Neural cell (in vitro differentiated cells): ENCODE measurements at regions not wholly inside any gene's neighbourhood (a gene's known extent, or its start where the extent isn't known, plus 50 kb on each side); places are given as distances from the start of the nearest gene placed in this dataset.

Experiments
- H2AFZ ChIP-seq: fragments of 200-600, 300-800 bp; sonication (generic), shearing (Covaris generic); 2 replicates; pipeline ENCODE4 v1.6.0; 2014; ENCODE audit warnings: low read depth, mild to moderate bottlenecking, antibody characterized with exemption, low read length, moderate library complexity
- H3F3A ChIP-seq: fragments of 200-600 bp; shearing (Covaris generic); 2 replicates; pipeline ENCODE4 v1.6.1; 2016; ENCODE audit warnings: mild to moderate bottlenecking, moderate library complexity, mixed read lengths, antibody characterized with exemption, low read length; ENCODE audit not compliant: insufficient read depth, poor library complexity, severe bottlenecking
- H3K27ac ChIP-seq: fragments of 200-600, 300-800 bp; sonication (generic), shearing (Covaris generic); 2 replicates; pipeline ENCODE4 v1.5.1; 2014; ENCODE audit warnings: mild to moderate bottlenecking, low read length, moderate library complexity
- H3K27me3 ChIP-seq: fragments of 300-800, 200-600 bp; sonication (generic), shearing (Covaris generic); 2 replicates; pipeline ENCODE4 v1.6.0; 2014; ENCODE audit warnings: mild to moderate bottlenecking, low read depth, low read length, moderate library complexity; ENCODE audit not compliant: insufficient read depth
- H3K36me3 ChIP-seq: fragments of 300-800, 200-600 bp; sonication (generic), shearing (Covaris generic); 2 replicates; pipeline ENCODE4 v1.5.1; 2014; ENCODE audit warnings: mild to moderate bottlenecking, antibody characterized with exemption, low read length, moderate library complexity; ENCODE audit not compliant: insufficient read depth
- H3K4me2 ChIP-seq: fragments of 300-800, 200-600 bp; sonication (generic), shearing (Covaris generic); 2 replicates; pipeline ENCODE4 v1.6.0; 2014; ENCODE audit warnings: mild to moderate bottlenecking, low read length
- H3K4me3 ChIP-seq: fragments of 300-800, 200-600 bp; sonication (generic), shearing (Covaris generic); 2 replicates; pipeline ENCODE4 v1.5.1; 2014; ENCODE audit warnings: mild to moderate bottlenecking, low read length, moderate library complexity
- H3K79me2 ChIP-seq: fragments of 200-600 bp; shearing (Covaris generic); replicated peaks from 2 replicates; pipeline ENCODE4 v1.6.0; 2014; ENCODE audit warnings: mild to moderate bottlenecking, low read length, moderate library complexity; ENCODE audit not compliant: insufficient read depth
- H3K9ac ChIP-seq: fragments of 300-800, 200-600 bp; sonication (generic), shearing (Covaris generic); 2 replicates; pipeline ENCODE4 v1.6.1; 2016; ENCODE audit warnings: mild to moderate bottlenecking, low read length, mixed read lengths
- H3K9me2 ChIP-seq: fragments of 200-600 bp; shearing (Covaris generic); 2 replicates; pipeline ENCODE4 v1.6.1; 2016; ENCODE audit warnings: mild to moderate bottlenecking, low read length, mixed read lengths; ENCODE audit not compliant: insufficient read depth
- H3K9me3 ChIP-seq: fragments of 200-600, 300-800 bp; sonication (generic), shearing (Covaris generic); 2 replicates; pipeline ENCODE4 v1.6.1; 2016; ENCODE audit warnings: mild to moderate bottlenecking, mixed run types, low read length, moderate library complexity, mixed read lengths
- H4K20me1 ChIP-seq: fragments of 200-600 bp; shearing (Covaris generic); 2 replicates; pipeline ENCODE4 v1.6.1; 2016; ENCODE audit warnings: mild to moderate bottlenecking, mixed run types; ENCODE audit not compliant: insufficient read depth
- EP300 ChIP-seq: fragments of 450-650 bp; conservative IDR thresholded peaks from 2 replicates; pipeline ENCODE4 v1.6.1; 2014; ENCODE audit warnings: antibody characterized with exemption, mild to moderate bottlenecking, moderate library complexity; ENCODE audit not compliant: poor library complexity, severe bottlenecking
- EZH2 ChIP-seq: fragments of 200-600, 300-800 bp; shearing (Covaris generic), sonication (generic); IDR thresholded peaks from 2 replicates; pipeline ENCODE4 v1.6.1; 2014; ENCODE audit warnings: antibody characterized with exemption, low read length, borderline replicate concordance, mild to moderate bottlenecking; ENCODE audit not compliant: insufficient read depth, poor library complexity, severe bottlenecking
- MXI1 ChIP-seq: fragments of 450-650 bp; conservative IDR thresholded peaks from 2 replicates; pipeline ENCODE4 v1.6.1; 2014; ENCODE audit warnings: antibody characterized with exemption, mild to moderate bottlenecking; ENCODE audit not compliant: poor library complexity, severe bottlenecking
- POLR2AphosphoS5 ChIP-seq: IDR thresholded peaks from 2 replicates; pipeline ENCODE4 v1.6.1; 2012
- RAD21 ChIP-seq: fragments of 450-650 bp; conservative IDR thresholded peaks from 2 replicates; pipeline ENCODE4 v1.6.1; 2014; ENCODE audit warnings: antibody characterized with exemption, mild to moderate bottlenecking, moderate library complexity
- SMC3 ChIP-seq: fragments of 450-650 bp; conservative IDR thresholded peaks from 2 replicates; pipeline ENCODE4 v1.6.1; 2014; ENCODE audit warnings: antibody characterized with exemption, mild to moderate bottlenecking, moderate library complexity; ENCODE audit not compliant: poor library complexity
- TAF1 ChIP-seq: IDR thresholded peaks from 2 replicates; pipeline ENCODE4 v1.6.1; 2012; ENCODE audit warnings: low read depth
- TF ChIP-seq, protein P1 (sequence below): fragments of 450-650 bp; IDR thresholded peaks from 2 replicates; pipeline ENCODE4 v1.5.1; 2014; ENCODE audit warnings: antibody characterized with exemption, mild to moderate bottlenecking, moderate library complexity; ENCODE audit not compliant: poor library complexity, severe bottlenecking
- TF ChIP-seq, protein P2 (sequence below): IDR thresholded peaks from 2 replicates; pipeline ENCODE4 v1.6.1; 2012; ENCODE audit warnings: borderline replicate concordance

DNA sequence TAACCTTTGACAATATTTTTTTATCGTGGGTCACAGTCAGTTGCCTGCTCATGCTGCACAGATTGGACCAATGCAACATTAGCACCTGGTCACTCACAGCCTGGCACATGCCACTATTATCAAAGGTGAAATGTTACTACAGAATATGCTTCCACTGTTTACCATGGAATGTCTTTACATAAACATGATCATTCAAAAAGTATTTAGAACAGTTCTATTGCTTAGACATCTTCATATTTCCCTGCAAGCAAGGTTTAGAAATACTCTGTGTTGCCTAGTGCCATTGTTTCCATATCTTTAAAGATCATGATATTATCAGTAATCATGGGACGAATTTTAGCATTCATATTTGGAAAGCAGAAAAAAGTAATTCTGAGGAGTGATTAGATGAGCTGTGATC, 179.9 kb upstream of the CHRM2 start:
- Histone ChIP-seq H2AFZ (no peak overlapping the region), H4K20me1 (no peaks in the 10 kb centered on the region)
- TF ChIP-seq, protein P1, sequence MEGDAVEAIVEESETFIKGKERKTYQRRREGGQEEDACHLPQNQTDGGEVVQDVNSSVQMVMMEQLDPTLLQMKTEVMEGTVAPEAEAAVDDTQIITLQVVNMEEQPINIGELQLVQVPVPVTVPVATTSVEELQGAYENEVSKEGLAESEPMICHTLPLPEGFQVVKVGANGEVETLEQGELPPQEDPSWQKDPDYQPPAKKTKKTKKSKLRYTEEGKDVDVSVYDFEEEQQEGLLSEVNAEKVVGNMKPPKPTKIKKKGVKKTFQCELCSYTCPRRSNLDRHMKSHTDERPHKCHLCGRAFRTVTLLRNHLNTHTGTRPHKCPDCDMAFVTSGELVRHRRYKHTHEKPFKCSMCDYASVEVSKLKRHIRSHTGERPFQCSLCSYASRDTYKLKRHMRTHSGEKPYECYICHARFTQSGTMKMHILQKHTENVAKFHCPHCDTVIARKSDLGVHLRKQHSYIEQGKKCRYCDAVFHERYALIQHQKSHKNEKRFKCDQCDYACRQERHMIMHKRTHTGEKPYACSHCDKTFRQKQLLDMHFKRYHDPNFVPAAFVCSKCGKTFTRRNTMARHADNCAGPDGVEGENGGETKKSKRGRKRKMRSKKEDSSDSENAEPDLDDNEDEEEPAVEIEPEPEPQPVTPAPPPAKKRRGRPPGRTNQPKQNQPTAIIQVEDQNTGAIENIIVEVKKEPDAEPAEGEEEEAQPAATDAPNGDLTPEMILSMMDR: no peak
- TF ChIP-seq, protein P2, sequence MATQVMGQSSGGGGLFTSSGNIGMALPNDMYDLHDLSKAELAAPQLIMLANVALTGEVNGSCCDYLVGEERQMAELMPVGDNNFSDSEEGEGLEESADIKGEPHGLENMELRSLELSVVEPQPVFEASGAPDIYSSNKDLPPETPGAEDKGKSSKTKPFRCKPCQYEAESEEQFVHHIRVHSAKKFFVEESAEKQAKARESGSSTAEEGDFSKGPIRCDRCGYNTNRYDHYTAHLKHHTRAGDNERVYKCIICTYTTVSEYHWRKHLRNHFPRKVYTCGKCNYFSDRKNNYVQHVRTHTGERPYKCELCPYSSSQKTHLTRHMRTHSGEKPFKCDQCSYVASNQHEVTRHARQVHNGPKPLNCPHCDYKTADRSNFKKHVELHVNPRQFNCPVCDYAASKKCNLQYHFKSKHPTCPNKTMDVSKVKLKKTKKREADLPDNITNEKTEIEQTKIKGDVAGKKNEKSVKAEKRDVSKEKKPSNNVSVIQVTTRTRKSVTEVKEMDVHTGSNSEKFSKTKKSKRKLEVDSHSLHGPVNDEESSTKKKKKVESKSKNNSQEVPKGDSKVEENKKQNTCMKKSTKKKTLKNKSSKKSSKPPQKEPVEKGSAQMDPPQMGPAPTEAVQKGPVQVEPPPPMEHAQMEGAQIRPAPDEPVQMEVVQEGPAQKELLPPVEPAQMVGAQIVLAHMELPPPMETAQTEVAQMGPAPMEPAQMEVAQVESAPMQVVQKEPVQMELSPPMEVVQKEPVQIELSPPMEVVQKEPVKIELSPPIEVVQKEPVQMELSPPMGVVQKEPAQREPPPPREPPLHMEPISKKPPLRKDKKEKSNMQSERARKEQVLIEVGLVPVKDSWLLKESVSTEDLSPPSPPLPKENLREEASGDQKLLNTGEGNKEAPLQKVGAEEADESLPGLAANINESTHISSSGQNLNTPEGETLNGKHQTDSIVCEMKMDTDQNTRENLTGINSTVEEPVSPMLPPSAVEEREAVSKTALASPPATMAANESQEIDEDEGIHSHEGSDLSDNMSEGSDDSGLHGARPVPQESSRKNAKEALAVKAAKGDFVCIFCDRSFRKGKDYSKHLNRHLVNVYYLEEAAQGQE: no peak
- TF ChIP-seq EP300 (no peak), MXI1 (no peak), POLR2AphosphoS5 (no peak), SMC3 (no peak), EZH2 (no peak), RAD21 (no peak), TAF1 (no peak)

DNA sequence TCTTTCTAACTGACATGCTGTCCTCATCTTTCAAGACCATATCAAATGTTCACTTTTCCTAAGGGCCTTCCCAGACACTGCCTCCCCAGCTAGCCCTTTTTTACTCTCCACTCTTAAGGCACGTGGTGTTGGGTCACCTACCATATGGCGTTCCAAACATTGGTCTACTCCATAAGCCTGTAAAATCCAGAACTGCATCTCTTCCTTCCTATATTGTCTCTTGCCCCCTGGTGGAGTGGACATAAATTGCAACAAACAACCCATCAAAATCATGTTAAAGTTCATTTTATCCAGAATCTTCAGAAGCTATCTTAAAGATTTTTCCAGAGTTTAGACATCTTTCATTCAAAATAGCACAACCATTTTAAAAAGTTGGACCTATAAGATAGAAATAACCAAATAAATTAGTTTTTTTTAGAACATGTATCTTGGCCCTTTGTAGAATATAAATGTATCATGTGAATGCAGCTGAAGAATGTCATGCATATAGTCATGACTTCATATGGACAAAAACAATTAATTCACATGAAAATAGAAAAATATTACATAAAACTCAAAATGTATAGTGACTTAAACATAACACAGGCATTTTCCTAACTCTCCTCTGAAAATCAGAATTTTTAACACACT, 180.6 kb upstream of the CHRM2 start:
- TF ChIP-seq POLR2AphosphoS5: no peak
- no peak for TF ChIP-seq EP300
- TF ChIP-seq SMC3: no peak
- TF ChIP-seq RAD21: peak; percentile 15
- TF ChIP-seq EZH2: no peak
- TF ChIP-seq MXI1: no peak
- TF ChIP-seq, protein P2: no peak
- TF ChIP-seq, protein P1: peak; percentile 32
- Histone ChIP-seq H3K27me3 (no peaks in the 10 kb centered on the region), H3F3A (no peaks in the 10 kb centered on the region), H3K79me2 (no peaks in the 10 kb centered on the region), H3K4me2 (no peak overlapping the region), H3K9me2 (no peaks in the 10 kb centered on the region), H2AFZ (no peak overlapping the region), H3K27ac (no peak overlapping the region), H3K9ac (no peak overlapping the region), H3K36me3 (no peaks in the 10 kb centered on the region), H4K20me1 (no peaks in the 10 kb centered on the region), H3K4me3 (no peak overlapping the region), H3K9me3 (no peaks in the 10 kb centered on the region)

More for the DNA sequence above, 179.9 kb upstream of the CHRM2 start:
- Histone ChIP-seq H3K9me2 (no peaks in the 10 kb centered on the region), H3K27me3 (no peaks in the 10 kb centered on the region), H3K27ac (no peak overlapping the region), H3F3A (no peaks in the 10 kb centered on the region), H3K4me3 (no peak overlapping the region), H3K79me2 (no peaks in the 10 kb centered on the region), H3K4me2 (no peak overlapping the region), H3K9ac (no peak overlapping the region), H3K36me3 (no peaks in the 10 kb centered on the region), H3K9me3 (no peaks in the 10 kb centered on the region)
